ENCODE measurements at regions not wholly inside any gene's neighbourhood (a gene's known extent, or its start where the extent isn't known, plus 50 kb on each side); places are given as distances from the start of the nearest gene placed in this dataset.

GRCh38 chr12:123033392-123034021, 53.0 kb downstream of the ARL6IP4 start:
- no peak overlapping the region for H3K27ac ChIP-seq
- intact Hi-C loops (cut with DNase I; ENCODE audit: low total_unique reads): no loop called here

DNA sequence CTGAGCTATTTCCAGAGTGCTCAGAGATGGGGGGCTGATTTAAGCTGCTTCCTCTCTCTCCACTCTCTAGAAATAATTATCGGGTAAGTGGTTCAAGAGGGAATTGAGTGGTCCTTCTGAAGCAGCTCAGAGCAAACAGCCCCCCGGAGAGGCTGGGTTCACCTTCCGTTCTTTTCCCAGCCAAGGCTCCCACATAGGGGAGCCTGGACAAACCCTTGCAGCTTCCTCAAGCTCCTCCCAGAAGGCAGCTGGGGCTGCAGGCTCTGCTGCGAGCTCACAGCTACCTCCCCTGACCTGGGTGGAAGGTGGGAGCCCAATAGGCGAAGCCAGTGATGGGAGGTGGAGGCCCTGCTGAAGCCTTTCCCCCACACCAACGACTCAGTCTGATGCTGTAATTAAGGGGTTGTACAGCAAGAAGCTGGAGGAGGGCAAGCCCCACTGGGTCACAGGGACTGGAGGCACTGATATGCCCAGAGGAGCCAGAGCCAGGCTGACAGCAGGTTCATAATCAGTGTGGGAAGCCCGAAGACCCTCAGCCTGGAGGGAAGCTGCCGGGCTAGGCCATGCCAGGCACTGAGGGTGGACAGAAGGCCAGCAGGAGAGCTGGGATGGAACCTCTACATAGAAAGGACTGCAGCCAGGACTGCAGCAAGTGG, 52.4 kb downstream of the ARL6IP4 start:
- Histone ChIP-seq H3K27ac (no peak overlapping the region), H3K4me1 (no peaks in the 10 kb centered on the region), H3K27me3 (no peaks in the 10 kb centered on the region), H3K9me3 (no peaks in the 10 kb centered on the region), H3K4me3 (no peak overlapping the region), H3K36me3 (ENCODE audit: low read depth, missing control alignments) (no peaks in the 10 kb centered on the region)
- intact Hi-C loops (cut with DNase I; ENCODE audit: low total_unique reads): no loop called here
- no peak for TF ChIP-seq POLR2A (IDR thresholded peaks at IDR 0.05)
- TF ChIP-seq CTCF (IDR thresholded peaks at IDR 0.05): no peak
- DNase-seq: no peak
- 79 to 89% methylated on average over 7 to 8 of the region's 8 CpGs for WGBS, 2 donors

More at GRCh38 chr12:123033392-123034021, 53.0 kb downstream of the ARL6IP4 start:
- Histone ChIP-seq H3K36me3 (ENCODE audit: low read depth, missing control alignments) (no peaks in the 10 kb centered on the region), H3K27me3 (no peaks in the 10 kb centered on the region), H3K4me3 (no peak overlapping the region), H3K4me1 (no peaks in the 10 kb centered on the region), H3K9me3 (no peaks in the 10 kb centered on the region)
- no peak for DNase-seq
- WGBS, 2 donors: 90 to 91% methylated on average over 3 of the region's 3 CpGs
- TF ChIP-seq POLR2A (IDR thresholded peaks at IDR 0.05): no peak
- TF ChIP-seq CTCF (IDR thresholded peaks at IDR 0.05): no peak
